ENCODE measurements at regions not wholly inside any gene's neighbourhood (a gene's known extent, or its start where the extent isn't known, plus 50 kb on each side); places are given as distances from the start of the nearest gene placed in this dataset.
"Not testable (repeated sequence)": the region's sequence is repeated elsewhere in the genome, so short reads cannot be mapped to it uniquely, and the experiment has no call there.

DNA sequence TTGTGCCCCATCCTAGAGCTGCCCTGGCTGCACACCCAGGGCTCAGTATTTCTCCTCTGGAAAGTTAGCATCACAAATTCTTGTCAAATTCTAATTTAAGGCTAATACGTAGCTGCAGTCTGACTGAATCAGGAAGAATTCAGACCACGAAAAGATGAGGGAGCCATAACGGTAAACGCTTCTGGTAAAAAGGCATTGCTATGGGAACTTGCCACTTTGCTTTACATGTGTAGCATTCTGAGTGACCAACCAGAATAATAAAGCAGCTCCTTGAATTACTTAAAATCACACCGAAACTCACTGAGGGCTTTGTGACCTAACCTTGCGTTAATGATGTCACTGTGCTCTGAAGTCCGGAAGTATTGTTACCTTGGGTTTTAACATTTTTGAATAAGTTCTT is 286.6 kb upstream of the TMTC4 start:
- no peaks in the 10 kb centered on the region for H3K27me3 Mint-ChIP-seq (ENCODE audit: low read depth)
- no peak for TF ChIP-seq CTCF (IDR thresholded peaks at IDR 0.05; ENCODE audit: unreplicated experiment in 3 of 3)
- H3K4me3 Mint-ChIP-seq: no peak overlapping the region
- H3K27ac Mint-ChIP-seq: no peak overlapping the region
- peaks cover 7% of the 10 kb centered on the region for H3K9me3 Mint-ChIP-seq
- peaks cover 7% of the 10 kb centered on the region for H3K4me1 Mint-ChIP-seq
- H3K36me3 Mint-ChIP-seq (ENCODE audit: low read depth): no peaks in the 10 kb centered on the region

- H3K4me3 Mint-ChIP-seq: no peak overlapping the region
Measured at GRCh38 chr13:100958831-100959230, 284.2 kb upstream of the TMTC4 start.

DNA sequence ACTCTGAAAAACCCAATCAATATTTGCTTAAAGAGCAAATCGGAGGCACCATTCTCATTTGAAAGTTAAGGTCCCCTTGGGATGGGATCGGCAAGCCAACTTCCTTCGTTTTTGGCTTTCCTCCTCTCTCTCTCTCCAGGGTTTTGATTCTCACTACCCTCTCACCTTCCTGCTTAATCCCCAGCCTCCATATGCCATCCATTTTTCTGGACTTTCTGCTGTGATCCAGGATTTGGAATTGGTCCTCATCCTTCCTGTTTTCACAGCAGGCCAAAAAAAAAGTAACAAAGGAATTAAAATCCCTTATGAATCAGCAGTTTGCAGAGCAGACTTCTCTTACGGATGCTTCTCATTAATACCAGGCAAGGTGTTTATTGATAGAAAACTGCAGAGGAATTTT is 283.1 kb upstream of the TMTC4 start:
- Mint-ChIP-seq H3K27me3 (ENCODE audit: low read depth) (peaks cover 4% of the 10 kb centered on the region), H3K4me1 (peaks cover 7% of the 10 kb centered on the region), H3K27ac (no peak overlapping the region), H3K9me3 (peaks cover 7% of the 10 kb centered on the region), H3K36me3 (ENCODE audit: low read depth) (no peaks in the 10 kb centered on the region), H3K4me3 (no peak overlapping the region)
- TF ChIP-seq CTCF (IDR thresholded peaks at IDR 0.05; ENCODE audit: unreplicated experiment in 3 of 3): no peak

More at GRCh38 chr13:100958831-100959230, 284.2 kb upstream of the TMTC4 start:
- TF ChIP-seq CTCF (IDR thresholded peaks at IDR 0.05; ENCODE audit: unreplicated experiment in 3 of 3): no peak
- no peak overlapping the region for H3K27ac Mint-ChIP-seq
- peaks cover 7% of the 10 kb centered on the region for H3K9me3 Mint-ChIP-seq
- H3K27me3 Mint-ChIP-seq (ENCODE audit: low read depth): no peaks in the 10 kb centered on the region
- H3K36me3 Mint-ChIP-seq (ENCODE audit: low read depth): no peaks in the 10 kb centered on the region
- peaks cover 7% of the 10 kb centered on the region for H3K4me1 Mint-ChIP-seq

DNA sequence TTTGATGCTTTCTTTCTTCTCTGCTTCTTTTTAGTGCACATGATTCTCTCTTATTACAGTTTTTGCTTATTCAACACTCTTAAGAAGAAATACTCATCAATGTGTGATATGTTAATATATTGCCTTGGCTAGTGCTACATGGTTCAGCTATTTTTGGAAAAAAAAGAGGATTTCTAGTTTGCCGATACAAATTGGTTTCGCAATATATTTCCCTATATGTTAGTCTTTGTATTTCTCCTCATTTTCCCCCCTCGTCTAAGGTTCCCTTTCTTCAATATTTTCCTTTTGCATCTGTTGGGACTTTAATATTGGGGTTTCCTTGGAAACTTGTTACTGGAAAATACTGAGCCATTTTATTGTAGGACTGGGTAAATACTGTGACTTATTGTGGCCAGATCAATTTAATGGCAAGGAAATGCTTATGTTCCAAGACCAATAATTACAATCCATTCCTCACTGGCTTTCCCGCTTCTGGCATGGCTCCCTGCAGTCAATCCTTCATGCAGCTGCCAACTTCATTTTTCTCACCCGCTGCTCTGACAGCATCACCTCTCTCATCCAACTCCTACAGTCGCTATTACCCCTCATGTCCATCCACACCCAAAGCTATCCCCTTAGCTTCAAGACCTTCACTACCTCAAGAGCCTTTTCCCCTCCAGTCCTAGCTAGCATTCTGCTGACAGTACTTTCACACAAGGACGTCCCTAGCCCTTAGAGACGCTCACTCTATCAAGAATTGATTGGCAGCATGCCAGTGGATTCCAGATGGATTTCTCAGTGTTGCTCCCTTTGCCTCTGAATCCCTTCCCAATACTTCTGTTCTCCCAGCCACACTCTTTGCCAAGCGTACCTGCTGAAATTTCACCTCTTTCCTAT is 280.1 kb upstream of the TMTC4 start:
- Mint-ChIP-seq H3K36me3 (ENCODE audit: low read depth) (no peaks in the 10 kb centered on the region), H3K4me3 (no peak overlapping the region), H3K4me1 (peaks cover 7% of the 10 kb centered on the region), H3K27me3 (ENCODE audit: low read depth) (peaks cover 5% of the 10 kb centered on the region), H3K27ac (no peak overlapping the region), H3K9me3 (no peaks in the 10 kb centered on the region)
- TF ChIP-seq CTCF (IDR thresholded peaks at IDR 0.05; ENCODE audit: unreplicated experiment in 3 of 3): no peak

DNA sequence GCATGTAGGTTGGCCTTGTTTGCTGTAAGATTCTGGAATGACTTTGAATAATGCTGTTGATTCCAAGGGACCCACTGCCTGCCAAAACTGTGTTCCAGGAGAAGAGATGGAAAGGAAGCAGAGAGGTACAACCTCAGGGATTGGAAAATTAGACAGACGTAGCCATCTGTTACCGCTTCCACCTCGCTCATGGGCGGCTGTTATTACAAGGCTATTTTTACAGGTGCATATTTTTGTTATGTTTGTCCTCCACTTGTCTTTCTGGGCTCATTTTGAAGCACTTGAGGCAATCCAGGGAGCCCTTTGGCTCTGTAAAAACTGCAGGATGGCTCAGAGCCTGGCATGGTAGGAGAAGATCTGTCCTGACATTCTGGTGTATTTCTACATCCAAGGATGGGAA is 276.4 kb upstream of the TMTC4 start:
- Mint-ChIP-seq H3K4me1 (no peaks in the 10 kb centered on the region), H3K36me3 (ENCODE audit: low read depth) (no peaks in the 10 kb centered on the region)
- no peak for TF ChIP-seq CTCF (IDR thresholded peaks at IDR 0.05; ENCODE audit: unreplicated experiment in 3 of 3)

DNA sequence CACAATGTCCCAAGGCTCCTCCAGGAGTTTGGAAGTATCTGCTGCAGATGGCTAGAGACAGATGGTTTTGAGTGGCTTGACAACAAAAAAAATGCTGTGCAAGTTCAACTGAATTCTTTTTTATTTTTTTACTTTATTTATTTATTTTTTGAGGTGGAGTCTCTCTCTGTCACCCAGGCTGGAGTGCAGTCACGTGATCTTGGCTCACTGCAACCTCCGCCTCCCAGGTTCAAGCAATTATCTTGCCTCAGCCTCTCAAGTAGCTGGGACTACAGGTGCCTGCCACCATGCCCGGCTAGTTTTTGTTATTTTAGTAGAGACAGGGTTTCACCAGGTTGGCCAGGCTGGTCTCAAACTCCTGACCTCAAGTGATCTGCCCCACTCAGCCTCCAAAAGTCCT is 274.3 kb upstream of the TMTC4 start:
- H3K4me1 Mint-ChIP-seq; H3K9me3 Mint-ChIP-seq; H3K36me3 Mint-ChIP-seq (ENCODE audit: low read depth); H3K27ac Mint-ChIP-seq; H3K4me3 Mint-ChIP-seq: not testable (repeated sequence)
- H3K27me3 Mint-ChIP-seq (ENCODE audit: low read depth): peaks cover 12% of the 10 kb centered on the region

More for the DNA sequence above, 276.4 kb upstream of the TMTC4 start:
- Mint-ChIP-seq H3K4me3 (no peak overlapping the region), H3K27ac (no peak overlapping the region), H3K27me3 (ENCODE audit: low read depth) (peaks cover 8% of the 10 kb centered on the region), H3K9me3 (peaks cover 2% of the 10 kb centered on the region)

Data from nephron (organoid).